DND-41 (cell line): ENCODE measurements at regions not wholly inside any gene's neighbourhood (a gene's known extent, or its start where the extent isn't known, plus 50 kb on each side); places are given as distances from the start of the nearest gene placed in this dataset.

Experiments
- ATAC-seq: fragments of 200-7000 bp; cut with Tn5 transposase; 3 replicates; pipeline ENCODE4 v1.9.1; 2021; ENCODE audit warnings: low read depth; ENCODE audit not compliant: insufficient read depth
- DNase-seq: peaks from one replicate; pipeline ENCODE4 v3.0.0-alpha.2; 2020
- H2AFZ ChIP-seq: 2 replicates; pipeline ENCODE4 v1.6.0; 2012; ENCODE audit warnings: low read depth, low read length
- H3K27ac ChIP-seq: 2 replicates; pipeline ENCODE4 v1.5.1; 2012; ENCODE audit warnings: low read length, inconsistent platforms
- H3K27me3 ChIP-seq: fragments of 200-600 bp; sonication (generic); 2 replicates; pipeline ENCODE4 v1.6.0; 2012; ENCODE audit warnings: low read length, mild to moderate bottlenecking, inconsistent platforms; ENCODE audit not compliant: insufficient read depth, poor library complexity
- H3K36me3 ChIP-seq: 2 replicates; pipeline ENCODE4 v1.5.1; 2012; ENCODE audit warnings: low read length, inconsistent platforms; ENCODE audit not compliant: insufficient read depth
- H3K4me1 ChIP-seq: 2 replicates; pipeline ENCODE4 v1.5.1; 2012; ENCODE audit warnings: mild to moderate bottlenecking, low read length; ENCODE audit not compliant: insufficient read depth
- H3K4me2 ChIP-seq: 2 replicates; pipeline ENCODE4 v1.6.0; 2012; ENCODE audit warnings: mild to moderate bottlenecking, moderate library complexity, low read length, inconsistent platforms; ENCODE audit not compliant: insufficient read depth
- H3K4me3 ChIP-seq, 2 experiments: fragments of 200-600 bp in 1 of 2; shearing (Covaris generic) in 1 of 2; 2 replicates each; pipeline ENCODE4 v1.5.1; 2012 to 2016; ENCODE audit warnings: inconsistent platforms in 2 of 2, low read length in 2 of 2, mild to moderate bottlenecking in 2 of 2, low read depth in 1 of 2, moderate library complexity in 1 of 2
- H3K79me2 ChIP-seq: 2 replicates; pipeline ENCODE4 v1.6.0; 2012; ENCODE audit warnings: low read length, inconsistent platforms; ENCODE audit not compliant: insufficient read depth
- H3K9ac ChIP-seq: 2 replicates; pipeline ENCODE4 v1.6.0; 2012; ENCODE audit warnings: low read depth, mild to moderate bottlenecking, inconsistent platforms, low read length, moderate library complexity
- H3K9me3 ChIP-seq: 2 replicates; pipeline ENCODE4 v1.5.1; 2012; ENCODE audit warnings: low read length, moderate library complexity, mild to moderate bottlenecking, inconsistent platforms; ENCODE audit not compliant: insufficient read depth, severe bottlenecking
- H4K20me1 ChIP-seq: 2 replicates; pipeline ENCODE4 v1.6.0; 2012; ENCODE audit warnings: low read length; ENCODE audit not compliant: insufficient read depth
- EZH2 ChIP-seq: IDR thresholded peaks from 3 replicates; pipeline ENCODE4 v1.6.1; 2012; ENCODE audit warnings: borderline replicate concordance, low read depth, mild to moderate bottlenecking, moderate library complexity, low read length, inconsistent platforms; ENCODE audit not compliant: severe bottlenecking
- TF ChIP-seq, protein P1 (sequence below): IDR thresholded peaks from 2 replicates; pipeline ENCODE4 v1.5.1; 2012; ENCODE audit warnings: borderline replicate concordance, low read length, moderate library complexity, mild to moderate bottlenecking; ENCODE audit not compliant: poor library complexity, severe bottlenecking; ENCODE audit errors: extremely low read depth

GRCh38 chr6:81169166-81169565, 583.3 kb downstream of the TENT5A start:
- Histone ChIP-seq H3K4me3 (no peak overlapping the region), H3K36me3 (no peaks in the 10 kb centered on the region), H3K79me2 (no peaks in the 10 kb centered on the region), H3K4me2 (no peak overlapping the region), H3K27me3 (no peaks in the 10 kb centered on the region), H3K9me3 (no peaks in the 10 kb centered on the region), H3K9ac (no peak overlapping the region), H3K4me1 (peaks cover 11% of the 10 kb centered on the region; the same call in 1 of the 2 replicates), H4K20me1 (no peaks in the 10 kb centered on the region), H3K27ac (no peak overlapping the region), H2AFZ (no peak overlapping the region; the same call in 1 of the 2 replicates)
- DNase-seq (no peak), ATAC-seq (no peak)
- TF ChIP-seq, protein P1, sequence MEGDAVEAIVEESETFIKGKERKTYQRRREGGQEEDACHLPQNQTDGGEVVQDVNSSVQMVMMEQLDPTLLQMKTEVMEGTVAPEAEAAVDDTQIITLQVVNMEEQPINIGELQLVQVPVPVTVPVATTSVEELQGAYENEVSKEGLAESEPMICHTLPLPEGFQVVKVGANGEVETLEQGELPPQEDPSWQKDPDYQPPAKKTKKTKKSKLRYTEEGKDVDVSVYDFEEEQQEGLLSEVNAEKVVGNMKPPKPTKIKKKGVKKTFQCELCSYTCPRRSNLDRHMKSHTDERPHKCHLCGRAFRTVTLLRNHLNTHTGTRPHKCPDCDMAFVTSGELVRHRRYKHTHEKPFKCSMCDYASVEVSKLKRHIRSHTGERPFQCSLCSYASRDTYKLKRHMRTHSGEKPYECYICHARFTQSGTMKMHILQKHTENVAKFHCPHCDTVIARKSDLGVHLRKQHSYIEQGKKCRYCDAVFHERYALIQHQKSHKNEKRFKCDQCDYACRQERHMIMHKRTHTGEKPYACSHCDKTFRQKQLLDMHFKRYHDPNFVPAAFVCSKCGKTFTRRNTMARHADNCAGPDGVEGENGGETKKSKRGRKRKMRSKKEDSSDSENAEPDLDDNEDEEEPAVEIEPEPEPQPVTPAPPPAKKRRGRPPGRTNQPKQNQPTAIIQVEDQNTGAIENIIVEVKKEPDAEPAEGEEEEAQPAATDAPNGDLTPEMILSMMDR, result no peak
- TF ChIP-seq EZH2, result no peak

DNA sequence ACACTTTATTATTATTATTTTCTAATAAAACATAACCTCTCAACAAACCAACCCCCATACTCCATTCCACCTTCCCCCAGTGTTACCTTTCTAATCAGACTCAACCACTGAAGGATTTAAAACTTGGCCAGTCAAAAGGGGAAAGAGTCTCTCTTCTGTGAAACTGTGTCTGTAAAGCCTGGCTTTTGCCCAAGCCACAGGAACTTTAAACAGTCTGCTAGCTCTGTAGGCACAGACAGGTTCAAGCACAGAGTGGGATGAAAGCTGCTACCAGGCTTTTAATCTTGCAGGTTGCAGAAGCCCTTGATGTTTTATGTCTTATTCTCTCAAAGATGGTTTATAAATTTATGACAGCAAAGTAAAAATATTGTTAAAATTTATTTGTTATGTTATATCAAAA, 585.7 kb downstream of the TENT5A start:
- no peak overlapping the region for H2AFZ ChIP-seq
- no peak overlapping the region for H3K9ac ChIP-seq
- no peaks in the 10 kb centered on the region for H4K20me1 ChIP-seq
- DNase-seq, result peak; percentile 38
- no peaks in the 10 kb centered on the region for H3K36me3 ChIP-seq
- peaks cover 11% of the 10 kb centered on the region; the same call in 1 of the 2 replicates for H3K4me1 ChIP-seq
- no peaks in the 10 kb centered on the region for H3K79me2 ChIP-seq
- no peak overlapping the region for H3K27ac ChIP-seq
- H3K27me3 ChIP-seq, result no peaks in the 10 kb centered on the region
- no peak for TF ChIP-seq EZH2
- TF ChIP-seq, protein P1, result no peak
- H3K9me3 ChIP-seq, result no peaks in the 10 kb centered on the region
- H3K4me2 ChIP-seq, result no peak overlapping the region
- ATAC-seq, result peak; percentile 79
- no peak overlapping the region for H3K4me3 ChIP-seq

GRCh38 chr6:81158956-81159355, 593.5 kb downstream of the TENT5A start:
- no peaks in the 10 kb centered on the region for H3K27me3 ChIP-seq
- H2AFZ ChIP-seq, result no peak overlapping the region
- H4K20me1 ChIP-seq, result no peaks in the 10 kb centered on the region
- TF ChIP-seq EZH2, result no peak
- TF ChIP-seq, protein P1, result no peak
- no peaks in the 10 kb centered on the region for H3K79me2 ChIP-seq
- no peak overlapping the region for H3K9ac ChIP-seq
- H3K4me2 ChIP-seq, result no peak overlapping the region
- no peaks in the 10 kb centered on the region for H3K36me3 ChIP-seq
- no peaks in the 10 kb centered on the region for H3K9me3 ChIP-seq
- H3K27ac ChIP-seq, result no peak overlapping the region
- ATAC-seq (no peak), DNase-seq (no peak)
- no peaks in the 10 kb centered on the region for H3K4me1 ChIP-seq
- H3K4me3 ChIP-seq, result no peak overlapping the region

GRCh38 chr6:81148751-81149150, 603.7 kb downstream of the TENT5A start:
- no peak overlapping the region for H2AFZ ChIP-seq
- H3K79me2 ChIP-seq, result no peaks in the 10 kb centered on the region

More at GRCh38 chr6:81148751-81149150, 603.7 kb downstream of the TENT5A start:
- Histone ChIP-seq H3K9me3 (peaks cover 5% of the 10 kb centered on the region), H3K36me3 (no peaks in the 10 kb centered on the region), H3K4me1 (no peaks in the 10 kb centered on the region), H3K27me3 (no peaks in the 10 kb centered on the region), H3K4me3 (no peak overlapping the region), H3K27ac (no peak overlapping the region), H3K4me2 (no peak overlapping the region), H4K20me1 (no peaks in the 10 kb centered on the region), H3K9ac (no peak overlapping the region)
- DNase-seq, result no peak
- TF ChIP-seq, protein P1, result no peak
- TF ChIP-seq EZH2, result no peak
- no peak for ATAC-seq
